ENCODE measurements at regions not wholly inside any gene's neighbourhood (a gene's known extent, or its start where the extent isn't known, plus 50 kb on each side); places are given as distances from the start of the nearest gene placed in this dataset.

DNA sequence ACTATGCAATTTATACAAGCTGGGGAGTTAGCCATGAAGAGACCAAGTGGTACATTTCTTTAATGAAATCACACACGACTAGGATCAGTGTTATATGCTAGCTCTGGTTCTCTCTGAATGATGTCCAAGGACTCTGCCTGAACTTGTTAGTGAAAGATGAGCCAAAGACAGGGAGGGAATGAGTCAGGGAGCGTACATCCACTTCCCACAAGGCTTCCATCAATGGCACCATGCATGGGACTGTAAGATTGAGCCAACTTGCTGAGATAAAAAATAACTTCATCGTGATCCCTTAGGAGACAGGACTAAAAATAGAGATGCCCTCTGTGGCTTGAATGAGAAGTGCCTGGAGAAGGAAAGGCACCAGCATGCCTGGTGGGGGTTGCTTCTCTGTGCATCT, 629.7 kb downstream of the ACTR3B start:
- TF ChIP-seq, protein P1, sequence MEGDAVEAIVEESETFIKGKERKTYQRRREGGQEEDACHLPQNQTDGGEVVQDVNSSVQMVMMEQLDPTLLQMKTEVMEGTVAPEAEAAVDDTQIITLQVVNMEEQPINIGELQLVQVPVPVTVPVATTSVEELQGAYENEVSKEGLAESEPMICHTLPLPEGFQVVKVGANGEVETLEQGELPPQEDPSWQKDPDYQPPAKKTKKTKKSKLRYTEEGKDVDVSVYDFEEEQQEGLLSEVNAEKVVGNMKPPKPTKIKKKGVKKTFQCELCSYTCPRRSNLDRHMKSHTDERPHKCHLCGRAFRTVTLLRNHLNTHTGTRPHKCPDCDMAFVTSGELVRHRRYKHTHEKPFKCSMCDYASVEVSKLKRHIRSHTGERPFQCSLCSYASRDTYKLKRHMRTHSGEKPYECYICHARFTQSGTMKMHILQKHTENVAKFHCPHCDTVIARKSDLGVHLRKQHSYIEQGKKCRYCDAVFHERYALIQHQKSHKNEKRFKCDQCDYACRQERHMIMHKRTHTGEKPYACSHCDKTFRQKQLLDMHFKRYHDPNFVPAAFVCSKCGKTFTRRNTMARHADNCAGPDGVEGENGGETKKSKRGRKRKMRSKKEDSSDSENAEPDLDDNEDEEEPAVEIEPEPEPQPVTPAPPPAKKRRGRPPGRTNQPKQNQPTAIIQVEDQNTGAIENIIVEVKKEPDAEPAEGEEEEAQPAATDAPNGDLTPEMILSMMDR (IDR thresholded peaks at IDR 0.05) = no peak
- no peak for TF ChIP-seq POLR2A (IDR thresholded peaks at IDR 0.05)
